ENCODE measurements at regions not wholly inside any gene's neighbourhood (a gene's known extent, or its start where the extent isn't known, plus 50 kb on each side); places are given as distances from the start of the nearest gene placed in this dataset.

DNA sequence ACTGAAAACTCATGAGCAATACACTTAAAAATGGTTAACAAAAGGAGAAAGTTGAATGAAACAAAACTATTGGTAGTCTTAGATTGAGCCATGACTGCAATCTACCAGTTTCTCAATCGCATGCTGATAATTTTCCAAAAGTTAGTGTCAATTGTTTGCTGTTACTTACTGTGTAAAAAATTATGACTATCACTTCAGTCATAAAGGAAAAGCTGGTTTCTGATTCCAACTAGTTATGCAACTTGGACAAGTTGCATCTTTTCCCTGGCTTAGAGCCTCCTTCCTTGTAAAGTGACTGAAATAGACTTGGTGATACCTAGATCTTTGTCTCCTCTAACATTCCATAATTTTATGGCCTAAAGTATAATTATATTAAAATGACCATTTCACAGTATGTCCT, 88.3 kb upstream of the PAK5 start:
- Histone ChIP-seq H3K4me3 (no peak overlapping the region), H3K27ac (ENCODE audit: extremely low read depth, low read depth, low read length) (no peak overlapping the region), H3K27me3 (ENCODE audit: control insufficient read depth in 2 of 2, insufficient read depth in 2 of 2, low read length in 2 of 2) (no peaks in the 10 kb centered on the region), H3K9me1 (ENCODE audit: control insufficient read depth, insufficient read depth, low read length) (no peaks in the 10 kb centered on the region), H3K36me3 (ENCODE audit: control insufficient read depth, insufficient read depth, low read length) (no peaks in the 10 kb centered on the region), H3K79me2 (ENCODE audit: control insufficient read depth, insufficient read depth, low read length) (no peaks in the 10 kb centered on the region), H3K9me3 (replicated peaks; ENCODE audit: control insufficient read depth, insufficient read depth, low read depth, low read length) (no peaks in the 10 kb centered on the region), H3K4me2 (ENCODE audit: insufficient read depth, low read length) (no peak overlapping the region), H4K20me1 (replicated peaks; ENCODE audit: control insufficient read depth, insufficient read depth, low read length) (no peaks in the 10 kb centered on the region), H3K9ac (ENCODE audit: insufficient read depth in 1 of 2, low read depth in 2 of 2, low read length in 2 of 2) (no peak overlapping the region), H3K4me1 (replicated peaks in 1 of 2; ENCODE audit: control insufficient read depth in 2 of 2, insufficient read depth in 2 of 2, low read length in 2 of 2) (no peaks in the 10 kb centered on the region), H2AFZ (ENCODE audit: low read depth, low read length) (no peak overlapping the region)
- no peak for ATAC-seq
- intact Hi-C loops (cut with micrococcal nuclease): no loop called here
- in situ Hi-C loops (cut with MboI): no loop called here
- no peak for DNase-seq (ENCODE audit: extremely low read depth in 1 of 4, low spot score in 3 of 4)
- ChIA-PET POLR2A (no interaction called here), CTCF (ENCODE audit: low intra/inter-chr PET ratio) (no interaction called here)
- FAIRE-seq: no peak
- no TSS peak for BruUV-seq (replicated peaks)
- WGBS (ENCODE audit: insufficient coverage, low coverage, missing lambda C conversion rate): 0% methylated on average over 1 of the region's 1 CpG
- TF ChIP-seq, protein P1, sequence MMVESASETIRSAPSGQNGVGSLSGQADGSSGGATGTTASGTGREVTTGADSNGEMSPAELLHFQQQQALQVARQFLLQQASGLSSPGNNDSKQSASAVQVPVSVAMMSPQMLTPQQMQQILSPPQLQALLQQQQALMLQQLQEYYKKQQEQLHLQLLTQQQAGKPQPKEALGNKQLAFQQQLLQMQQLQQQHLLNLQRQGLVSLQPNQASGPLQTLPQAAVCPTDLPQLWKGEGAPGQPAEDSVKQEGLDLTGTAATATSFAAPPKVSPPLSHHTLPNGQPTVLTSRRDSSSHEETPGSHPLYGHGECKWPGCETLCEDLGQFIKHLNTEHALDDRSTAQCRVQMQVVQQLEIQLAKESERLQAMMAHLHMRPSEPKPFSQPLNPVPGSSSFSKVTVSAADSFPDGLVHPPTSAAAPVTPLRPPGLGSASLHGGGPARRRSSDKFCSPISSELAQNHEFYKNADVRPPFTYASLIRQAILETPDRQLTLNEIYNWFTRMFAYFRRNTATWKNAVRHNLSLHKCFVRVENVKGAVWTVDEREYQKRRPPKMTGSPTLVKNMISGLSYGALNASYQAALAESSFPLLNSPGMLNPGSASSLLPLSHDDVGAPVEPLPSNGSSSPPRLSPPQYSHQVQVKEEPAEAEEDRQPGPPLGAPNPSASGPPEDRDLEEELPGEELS (CRISPR knock-in tag; IDR thresholded peaks at IDR 0.05; ENCODE audit: borderline replicate concordance): no peak
- TF ChIP-seq CBX2 (IDR thresholded peaks at IDR 0.05; ENCODE audit: insufficient read depth, low read length, poor library complexity, severe bottlenecking) (no peak), MYC (IDR thresholded peaks at IDR 0.05; ENCODE audit: low read depth, low read length) (no peak), MYC (CRISPR knock-in tag; IDR thresholded peaks at IDR 0.05; ENCODE audit: borderline replicate concordance, low read depth) (no peak), RB1 (IDR thresholded peaks at IDR 0.05; ENCODE audit: low read depth) (no peak), ZNF253 (CRISPR knock-in tag; conservative IDR thresholded peaks at IDR 0.05) (no peak), ZNF239 (CRISPR knock-in tag; IDR thresholded peaks at IDR 0.05) (no peak), PHF8 (IDR thresholded peaks at IDR 0.05; ENCODE audit: borderline replicate concordance, low read length) (no peak), ZNF316 (IDR thresholded peaks at IDR 0.05) (no peak), MEF2A (IDR thresholded peaks at IDR 0.05; ENCODE audit: control insufficient read depth, low read depth, low read length) (no peak)
- TF ChIP-seq, protein P2, sequence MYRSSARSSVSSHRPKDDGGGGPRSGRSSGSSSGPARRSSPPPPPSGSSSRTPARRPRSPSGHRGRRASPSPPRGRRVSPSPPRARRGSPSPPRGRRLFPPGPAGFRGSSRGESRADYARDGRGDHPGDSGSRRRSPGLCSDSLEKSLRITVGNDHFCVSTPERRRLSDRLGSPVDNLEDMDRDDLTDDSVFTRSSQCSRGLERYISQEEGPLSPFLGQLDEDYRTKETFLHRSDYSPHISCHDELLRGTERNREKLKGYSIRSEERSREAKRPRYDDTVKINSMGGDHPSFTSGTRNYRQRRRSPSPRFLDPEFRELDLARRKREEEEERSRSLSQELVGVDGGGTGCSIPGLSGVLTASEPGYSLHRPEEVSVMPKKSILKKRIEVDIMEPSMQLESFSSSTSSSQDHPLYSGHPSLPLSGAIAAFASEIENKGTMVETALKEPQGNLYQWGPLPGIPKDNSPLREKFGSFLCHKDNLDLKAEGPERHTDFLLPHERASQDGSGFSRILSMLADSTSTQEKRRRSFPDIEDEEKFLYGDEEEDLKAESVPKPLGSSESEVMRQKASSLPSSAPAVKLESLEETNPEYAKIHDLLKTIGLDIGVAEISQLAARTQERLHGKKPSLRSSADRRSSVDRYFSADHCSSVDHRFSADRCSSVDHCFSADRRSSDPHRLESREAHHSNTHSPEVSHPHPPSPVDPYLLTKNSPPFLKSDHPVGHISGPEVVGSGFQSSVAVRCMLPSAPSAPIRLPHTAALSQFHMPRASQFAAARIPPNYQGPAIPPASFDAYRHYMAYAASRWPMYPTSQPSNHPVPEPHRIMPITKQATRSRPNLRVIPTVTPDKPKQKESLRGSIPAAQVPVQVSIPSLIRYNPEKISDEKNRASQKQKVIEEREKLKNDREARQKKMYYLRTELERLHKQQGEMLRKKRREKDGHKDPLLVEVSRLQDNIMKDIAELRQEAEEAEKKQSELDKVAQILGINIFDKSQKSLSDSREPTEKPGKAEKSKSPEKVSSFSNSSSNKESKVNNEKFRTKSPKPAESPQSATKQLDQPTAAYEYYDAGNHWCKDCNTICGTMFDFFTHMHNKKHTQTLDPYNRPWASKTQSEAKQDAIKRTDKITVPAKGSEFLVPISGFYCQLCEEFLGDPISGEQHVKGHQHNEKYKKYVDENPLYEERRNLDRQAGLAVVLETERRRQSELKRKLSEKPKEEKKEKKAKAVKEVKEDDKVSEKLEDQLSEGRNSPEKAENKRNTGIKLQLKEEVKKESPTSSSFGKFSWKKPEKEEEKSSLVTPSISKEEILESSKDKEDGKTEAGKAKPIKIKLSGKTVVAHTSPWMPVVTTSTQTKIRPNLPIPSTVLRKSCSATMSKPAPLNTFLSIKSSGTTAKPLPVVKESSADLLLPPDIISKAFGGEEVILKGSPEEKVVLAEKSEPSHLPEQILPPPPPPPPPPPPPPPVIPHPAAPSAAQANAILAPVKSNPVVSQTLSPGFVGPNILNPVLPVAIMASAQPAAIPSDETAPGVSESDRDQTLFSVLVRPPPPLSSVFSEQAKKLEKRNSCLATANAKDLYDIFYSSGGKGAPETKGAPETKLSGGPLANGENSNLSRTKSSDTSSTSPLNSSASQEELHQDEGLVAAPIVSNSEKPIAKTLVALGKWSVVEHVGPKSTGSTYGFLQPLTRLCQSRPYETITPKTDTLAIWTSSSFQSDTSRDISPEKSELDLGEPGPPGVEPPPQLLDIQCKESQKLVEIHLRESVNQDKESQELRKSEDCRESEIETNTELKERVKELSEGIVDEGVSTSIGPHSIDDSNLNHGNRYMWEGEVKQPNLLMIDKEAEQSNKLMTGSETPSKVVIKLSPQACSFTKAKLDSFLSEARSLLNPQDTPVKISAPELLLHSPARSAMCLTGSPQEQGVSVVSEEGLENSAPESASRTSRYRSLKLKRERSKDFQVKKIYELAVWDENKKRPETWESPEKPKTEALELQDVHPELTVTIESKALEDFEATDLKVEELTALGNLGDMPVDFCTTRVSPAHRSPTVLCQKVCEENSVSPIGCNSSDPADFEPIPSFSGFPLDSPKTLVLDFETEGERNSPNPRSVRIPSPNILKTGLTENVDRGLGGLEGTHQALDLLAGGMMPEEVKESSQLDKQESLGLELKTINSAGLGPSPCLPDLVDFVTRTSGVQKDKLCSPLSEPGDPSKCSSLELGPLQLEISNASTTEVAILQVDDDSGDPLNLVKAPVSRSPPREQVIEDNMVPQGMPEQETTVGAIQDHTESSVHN (IDR thresholded peaks at IDR 0.05; ENCODE audit: borderline replicate concordance in 1 of 2, low read depth in 1 of 2): no peak
